ENCODE measurements at regions not wholly inside any gene's neighbourhood (a gene's known extent, or its start where the extent isn't known, plus 50 kb on each side); places are given as distances from the start of the nearest gene placed in this dataset.

- TF ChIP-seq CTCF (IDR thresholded peaks at IDR 0.05), result no peak
- TF ChIP-seq EP300 (IDR thresholded peaks at IDR 0.05), result no peak
- no peak for TF ChIP-seq POLR2A (IDR thresholded peaks at IDR 0.05)
Observed at GRCh38 chr11:91263496-91264365, 960.9 kb upstream of the FAT3 start.
